DND-41 (cell line): ENCODE measurements at regions not wholly inside any gene's neighbourhood (a gene's known extent, or its start where the extent isn't known, plus 50 kb on each side); places are given as distances from the start of the nearest gene placed in this dataset.

Experiments
- ATAC-seq: fragments of 200-7000 bp; cut with Tn5 transposase; 3 replicates; pipeline ENCODE4 v1.9.1; 2021; ENCODE audit warnings: low read depth; ENCODE audit not compliant: insufficient read depth
- DNase-seq: peaks from one replicate; pipeline ENCODE4 v3.0.0-alpha.2; 2020
- H2AFZ ChIP-seq: 2 replicates; pipeline ENCODE4 v1.6.0; 2012; ENCODE audit warnings: low read depth, low read length
- H3K27ac ChIP-seq: 2 replicates; pipeline ENCODE4 v1.5.1; 2012; ENCODE audit warnings: low read length, inconsistent platforms
- H3K27me3 ChIP-seq: fragments of 200-600 bp; sonication (generic); 2 replicates; pipeline ENCODE4 v1.6.0; 2012; ENCODE audit warnings: low read length, mild to moderate bottlenecking, inconsistent platforms; ENCODE audit not compliant: insufficient read depth, poor library complexity
- H3K36me3 ChIP-seq: 2 replicates; pipeline ENCODE4 v1.5.1; 2012; ENCODE audit warnings: low read length, inconsistent platforms; ENCODE audit not compliant: insufficient read depth
- H3K4me1 ChIP-seq: 2 replicates; pipeline ENCODE4 v1.5.1; 2012; ENCODE audit warnings: mild to moderate bottlenecking, low read length; ENCODE audit not compliant: insufficient read depth
- H3K4me2 ChIP-seq: 2 replicates; pipeline ENCODE4 v1.6.0; 2012; ENCODE audit warnings: mild to moderate bottlenecking, moderate library complexity, low read length, inconsistent platforms; ENCODE audit not compliant: insufficient read depth
- H3K4me3 ChIP-seq, 2 experiments: fragments of 200-600 bp in 1 of 2; shearing (Covaris generic) in 1 of 2; 2 replicates each; pipeline ENCODE4 v1.5.1; 2012 to 2016; ENCODE audit warnings: inconsistent platforms in 2 of 2, low read length in 2 of 2, mild to moderate bottlenecking in 2 of 2, low read depth in 1 of 2, moderate library complexity in 1 of 2
- H3K79me2 ChIP-seq: 2 replicates; pipeline ENCODE4 v1.6.0; 2012; ENCODE audit warnings: low read length, inconsistent platforms; ENCODE audit not compliant: insufficient read depth
- H3K9ac ChIP-seq: 2 replicates; pipeline ENCODE4 v1.6.0; 2012; ENCODE audit warnings: low read depth, mild to moderate bottlenecking, inconsistent platforms, low read length, moderate library complexity
- H3K9me3 ChIP-seq: 2 replicates; pipeline ENCODE4 v1.5.1; 2012; ENCODE audit warnings: low read length, moderate library complexity, mild to moderate bottlenecking, inconsistent platforms; ENCODE audit not compliant: insufficient read depth, severe bottlenecking
- H4K20me1 ChIP-seq: 2 replicates; pipeline ENCODE4 v1.6.0; 2012; ENCODE audit warnings: low read length; ENCODE audit not compliant: insufficient read depth
- CTCF ChIP-seq: IDR thresholded peaks from 2 replicates; pipeline ENCODE4 v1.5.1; 2012; ENCODE audit warnings: borderline replicate concordance, low read length, moderate library complexity, mild to moderate bottlenecking; ENCODE audit not compliant: poor library complexity, severe bottlenecking; ENCODE audit errors: extremely low read depth
- EZH2 ChIP-seq: IDR thresholded peaks from 3 replicates; pipeline ENCODE4 v1.6.1; 2012; ENCODE audit warnings: borderline replicate concordance, low read depth, mild to moderate bottlenecking, moderate library complexity, low read length, inconsistent platforms; ENCODE audit not compliant: severe bottlenecking

GRCh38 chr17:63362115-63362514 is 84.0 kb downstream of the CYB561 start:
- no peaks in the 10 kb centered on the region for H3K4me1 ChIP-seq
- ATAC-seq, result no peak
- no peak overlapping the region for H3K9ac ChIP-seq
- H2AFZ ChIP-seq, result no peak overlapping the region
- no peaks in the 10 kb centered on the region for H3K79me2 ChIP-seq
- TF ChIP-seq CTCF (no peak), EZH2 (no peak)
- no peaks in the 10 kb centered on the region for H3K27me3 ChIP-seq
- H3K9me3 ChIP-seq, result peaks cover 8% of the 10 kb centered on the region
- no peak overlapping the region for H3K4me2 ChIP-seq
- no peak overlapping the region for H3K27ac ChIP-seq
- H3K4me3 ChIP-seq, result no peak overlapping the region
- H3K36me3 ChIP-seq, result peaks cover 6% of the 10 kb centered on the region; the same call in 1 of the 2 replicates
- DNase-seq, result no peak
- no peaks in the 10 kb centered on the region for H4K20me1 ChIP-seq

- Histone ChIP-seq H3K36me3 (peaks cover 6% of the 10 kb centered on the region; the same call in 1 of the 2 replicates), H3K4me1 (no peaks in the 10 kb centered on the region), H3K9me3 (peaks cover 8% of the 10 kb centered on the region), H2AFZ (no peak overlapping the region), H3K27ac (no peak overlapping the region), H4K20me1 (no peaks in the 10 kb centered on the region), H3K79me2 (no peaks in the 10 kb centered on the region), H3K9ac (no peak overlapping the region), H3K4me2 (no peak overlapping the region), H3K4me3 (no peak overlapping the region), H3K27me3 (no peaks in the 10 kb centered on the region)
- TF ChIP-seq CTCF (no peak), EZH2 (no peak)
- DNase-seq (no peak), ATAC-seq (no peak)
Measured at GRCh38 chr17:63364387-63364786, 81.7 kb downstream of the CYB561 start.

GRCh38 chr17:63364944-63365343 is 81.2 kb downstream of the CYB561 start:
- H3K27ac ChIP-seq, result no peak overlapping the region

More at GRCh38 chr17:63364944-63365343, 81.2 kb downstream of the CYB561 start:
- Histone ChIP-seq H3K4me3 (no peak overlapping the region), H3K9ac (no peak overlapping the region), H3K36me3 (peaks cover 6% of the 10 kb centered on the region; the same call in 1 of the 2 replicates), H3K79me2 (no peaks in the 10 kb centered on the region), H4K20me1 (no peaks in the 10 kb centered on the region), H2AFZ (no peak overlapping the region), H3K4me1 (no peaks in the 10 kb centered on the region), H3K9me3 (peaks cover 8% of the 10 kb centered on the region), H3K27me3 (no peaks in the 10 kb centered on the region), H3K4me2 (no peak overlapping the region)
- no peak for ATAC-seq
- TF ChIP-seq CTCF, result no peak
- TF ChIP-seq EZH2, result no peak
- DNase-seq, result no peak
